H1 (cell line): ENCODE measurements at regions not wholly inside any gene's neighbourhood (a gene's known extent, or its start where the extent isn't known, plus 50 kb on each side); places are given as distances from the start of the nearest gene placed in this dataset.

Experiments
- CTCF ChIA-PET: fragments of 300-600 bp; sonication (Branson Sonifier 250); formaldehyde crosslinking; loops from one replicate; lab custom pipeline; 2021; ENCODE audit not compliant: partially characterized antibody; lab: Charles Lee
- POLR2A ChIA-PET: fragments of 300-600 bp; sonication (Branson Sonifier 250); formaldehyde crosslinking; loops from one replicate; lab custom pipeline; 2021; ENCODE audit warnings: inconsistent platforms; ENCODE audit not compliant: partially characterized antibody; lab: Charles Lee
- DNase-seq, 2 experiments: peaks; one replicate each; pipeline versions ENCODE4 v3.0.0 to v3.0.0-alpha.2; 2010 to 2022; ENCODE audit warnings: low spot score in 2 of 2, low read depth in 1 of 2, mixed read lengths in 1 of 2
- FAIRE-seq: peaks from 2 replicates; lab custom pipeline; 2011; peaks lifted over from hg19 to GRCh38; lab: Jason Lieb, UNC
- H2AFZ ChIP-seq: 2 replicates; pipeline ENCODE4 v1.8.1; 2012; ENCODE audit warnings: low read length, inconsistent platforms
- H2AK5ac ChIP-seq: 2 replicates; pipeline ENCODE4 v1.6.1; 2013; ENCODE audit warnings: low read depth, low read length
- H2BK120ac ChIP-seq: replicated peaks from 2 replicates; pipeline ENCODE3; 2013; ENCODE audit warnings: low read depth, low read length, inconsistent platforms
- H2BK12ac ChIP-seq: 2 replicates; pipeline ENCODE4 v1.6.1; 2013; ENCODE audit warnings: low read depth, low read length
- H2BK15ac ChIP-seq: 2 replicates; pipeline ENCODE4 v1.6.1; 2013; ENCODE audit warnings: low read length
- H2BK20ac ChIP-seq: 2 replicates; pipeline ENCODE4 v1.6.1; 2013; ENCODE audit warnings: low read length
- H2BK5ac ChIP-seq: 2 replicates; pipeline ENCODE4 v1.6.1; 2013; ENCODE audit warnings: low read depth, low read length
- H3K14ac ChIP-seq: 2 replicates; pipeline ENCODE4 v1.6.1; 2013; ENCODE audit warnings: inconsistent platforms; ENCODE audit not compliant: insufficient read length
- H3K18ac ChIP-seq: 2 replicates; pipeline ENCODE4 v1.6.1; 2013; ENCODE audit warnings: low read length; ENCODE audit errors: extremely low read depth
- H3K23ac ChIP-seq: 2 replicates; pipeline ENCODE4 v1.6.1; 2013; ENCODE audit warnings: inconsistent platforms; ENCODE audit not compliant: insufficient read length
- H3K23me2 ChIP-seq: 2 replicates; pipeline ENCODE4 v1.6.1; 2013; ENCODE audit warnings: low read depth, low read length
- H3K27ac ChIP-seq: 2 replicates; pipeline ENCODE4 v1.6.1; 2011; ENCODE audit warnings: low read depth, low read length, inconsistent platforms
- H3K27me3 ChIP-seq, 4 experiments: replicated peaks in 1 of 4; 1 replicate in 1 of 4; 2 replicates in 3 of 4; pipeline versions ENCODE4 v1.6.1 to v1.8.1; 2011 to 2013; ENCODE audit warnings: low read length in 3 of 4, mild to moderate bottlenecking in 3 of 4, inconsistent platforms in 2 of 4, mixed read lengths in 2 of 4, moderate library complexity in 1 of 4; ENCODE audit not compliant: control insufficient read depth in 3 of 4, insufficient read depth in 3 of 4; ENCODE audit errors: extremely low read depth in 1 of 4
- H3K36me3 ChIP-seq, 4 experiments: 2 replicates each; pipeline versions ENCODE4 v1.6.1 to v1.8.1; 2011 to 2013; ENCODE audit warnings: mild to moderate bottlenecking in 4 of 4, low read length in 3 of 4, moderate library complexity in 2 of 4, control low read depth in 1 of 4, inconsistent platforms in 1 of 4; ENCODE audit not compliant: insufficient read depth in 4 of 4, control insufficient read depth in 2 of 4
- H3K4ac ChIP-seq: replicated peaks from 2 replicates; pipeline ENCODE3; 2013; ENCODE audit warnings: low read length, low read depth, mixed read lengths, inconsistent platforms; ENCODE audit not compliant: insufficient read length
- H3K4me1 ChIP-seq, 4 experiments: replicated peaks in 1 of 4; 1 replicate in 1 of 4; 2 replicates in 3 of 4; pipeline versions ENCODE4 v1.6.1 to v1.8.1; 2011 to 2013; ENCODE audit warnings: low read length in 3 of 4, inconsistent platforms in 2 of 4, mixed read lengths in 1 of 4; ENCODE audit not compliant: insufficient read depth in 4 of 4, control insufficient read depth in 3 of 4
- H3K4me2 ChIP-seq, 2 experiments: 2 replicates each; pipeline versions ENCODE4 v1.6.1 to v1.8.1; 2011 to 2013; ENCODE audit warnings: low read depth in 2 of 2, low read length in 2 of 2, control low read depth in 1 of 2, inconsistent platforms in 1 of 2, mild to moderate bottlenecking in 1 of 2; ENCODE audit not compliant: insufficient read depth in 1 of 2
- H3K4me3 ChIP-seq, 4 experiments: fragments of 200-600, 300-600 bp in 1 of 4; sonication (generic), shearing (Covaris generic), sonication (Bioruptor Twin) in 1 of 4; 2 replicates each; pipeline versions ENCODE4 v1.5.1 to v1.8.1; 2011 to 2016; ENCODE audit warnings: low read length in 4 of 4, low read depth in 3 of 4, control low read depth in 2 of 4, inconsistent platforms in 2 of 4, mild to moderate bottlenecking in 2 of 4, mixed read lengths in 1 of 4, moderate library complexity in 1 of 4; ENCODE audit not compliant: insufficient read depth in 2 of 4; ENCODE audit errors: extremely low read depth in 1 of 4
- H3K56ac ChIP-seq: replicated peaks from 2 replicates; pipeline ENCODE3; 2013; ENCODE audit warnings: low read depth, mild to moderate bottlenecking, mixed read lengths, low read length, inconsistent platforms; ENCODE audit not compliant: insufficient read length
- H3K79me1 ChIP-seq: 2 replicates; pipeline ENCODE4 v1.6.1; 2013; ENCODE audit warnings: low read depth, low read length, control low read depth
- H3K79me2 ChIP-seq, 2 experiments: 2 replicates each; pipeline versions ENCODE4 v1.6.1 to v1.8.1; 2012 to 2013; ENCODE audit warnings: low read length in 2 of 2, mild to moderate bottlenecking in 2 of 2, inconsistent platforms in 1 of 2; ENCODE audit not compliant: insufficient read depth in 2 of 2, control insufficient read depth in 1 of 2
- H3K9ac ChIP-seq, 4 experiments: replicated peaks in 1 of 4; 1 replicate in 1 of 4; 2 replicates in 3 of 4; pipeline versions ENCODE4 v1.6.1 to v1.8.1; 2011 to 2013; ENCODE audit warnings: low read depth in 3 of 4, low read length in 3 of 4, control low read depth in 2 of 4, mild to moderate bottlenecking in 2 of 4, moderate library complexity in 2 of 4, inconsistent platforms in 1 of 4; ENCODE audit errors: extremely low read depth in 1 of 4
- H3K9me3 ChIP-seq, 2 experiments: 2 replicates each; pipeline versions ENCODE4 v1.6.1 to v1.8.1; 2012 to 2013; ENCODE audit warnings: mild to moderate bottlenecking in 2 of 2, moderate library complexity in 2 of 2, control low read depth in 1 of 2, inconsistent platforms in 1 of 2, low read depth in 1 of 2, low read length in 1 of 2, mixed read lengths in 1 of 2; ENCODE audit not compliant: insufficient read depth in 2 of 2
- H4K20me1 ChIP-seq, 2 experiments: replicated peaks in 1 of 2; 2 replicates each; pipeline versions ENCODE3 to v1.8.1; 2011 to 2013; ENCODE audit warnings: inconsistent platforms in 2 of 2, low read length in 2 of 2, mild to moderate bottlenecking in 1 of 2; ENCODE audit not compliant: insufficient read depth in 2 of 2, control insufficient read depth in 1 of 2
- H4K5ac ChIP-seq: 2 replicates; pipeline ENCODE4 v1.6.1; 2013; ENCODE audit warnings: low read length, low read depth, mixed read lengths, inconsistent platforms; ENCODE audit not compliant: insufficient read length
- H4K8ac ChIP-seq: 2 replicates; pipeline ENCODE4 v1.8.0; 2013; ENCODE audit warnings: mild to moderate bottlenecking, moderate library complexity, low read length, inconsistent platforms; ENCODE audit not compliant: insufficient read depth; ENCODE audit errors: extremely low read depth
- H4K91ac ChIP-seq: replicated peaks from 2 replicates; pipeline ENCODE3; 2013; ENCODE audit warnings: low read length, mixed read lengths, inconsistent platforms; ENCODE audit not compliant: insufficient read length
- CHD2 ChIP-seq: IDR thresholded peaks from 2 replicates; pipeline ENCODE4 v1.6.1; 2012; ENCODE audit warnings: low read length, improper control_type of control experiment
- CTBP2 ChIP-seq: IDR thresholded peaks from 2 replicates; pipeline ENCODE4 v1.7.0; 2011; ENCODE audit warnings: borderline replicate concordance, mild to moderate bottlenecking, moderate library complexity, mixed read lengths, low read length; ENCODE audit not compliant: insufficient read depth, insufficient read length
- GABPA ChIP-seq: IDR thresholded peaks from 2 replicates; pipeline ENCODE4 v1.6.1; 2011; ENCODE audit warnings: mild to moderate bottlenecking, low read length, moderate library complexity, borderline replicate concordance; ENCODE audit not compliant: insufficient read depth
- HDAC2 ChIP-seq, 2 experiments: fragments of 300-600 bp in 1 of 2; sonication (generic) in 1 of 2; IDR thresholded peaks; 2 replicates each; pipeline ENCODE4 v1.6.1; 2011 to 2012; ENCODE audit warnings: low read depth in 2 of 2, low read length in 2 of 2, mild to moderate bottlenecking in 2 of 2, moderate library complexity in 2 of 2, borderline replicate concordance in 1 of 2, inconsistent platforms in 1 of 2
- JUND ChIP-seq: IDR thresholded peaks from 2 replicates; pipeline ENCODE4 v1.6.1; 2011; ENCODE audit warnings: mild to moderate bottlenecking, improper control_type of control experiment, low read length
- KDM1A ChIP-seq: fragments of 200-600, 300-600 bp; sonication (generic); IDR thresholded peaks from 2 replicates; pipeline ENCODE4 v1.7.1; 2016; ENCODE audit warnings: mild to moderate bottlenecking, low read length, borderline replicate concordance
- MAFK ChIP-seq: IDR thresholded peaks from 2 replicates; pipeline ENCODE4 v1.6.1; 2012; ENCODE audit warnings: low read depth, mild to moderate bottlenecking, improper control_type of control experiment, low read length
- NRF1 ChIP-seq: IDR thresholded peaks from 2 replicates; pipeline ENCODE4 v1.6.1; 2011; ENCODE audit warnings: mild to moderate bottlenecking, low read depth, low read length, improper control_type of control experiment
- POU5F1 ChIP-seq: IDR thresholded peaks from 2 replicates; pipeline ENCODE4 v1.6.1; 2011; ENCODE audit warnings: low read depth, mild to moderate bottlenecking, low read length, moderate library complexity
- RBBP5 ChIP-seq: IDR thresholded peaks from 2 replicates; pipeline ENCODE4 v1.7.1; 2012; ENCODE audit warnings: low read depth, mild to moderate bottlenecking, inconsistent platforms, low read length, moderate library complexity, borderline replicate concordance
- RFX5 ChIP-seq: IDR thresholded peaks from 2 replicates; pipeline ENCODE4 v1.6.1; 2011; ENCODE audit warnings: low read depth, low read length, improper control_type of control experiment, borderline replicate concordance
- TCF12 ChIP-seq: IDR thresholded peaks from 2 replicates; pipeline ENCODE4 v1.6.1; 2011; ENCODE audit warnings: low read depth, mild to moderate bottlenecking, low read length
- YY1 ChIP-seq: IDR thresholded peaks from 2 replicates; pipeline ENCODE4 v1.6.1; 2011; ENCODE audit warnings: low read depth, mild to moderate bottlenecking, low read length
- WGBS, 2 experiments: shearing (Covaris generic) in 1 of 2; methylation state at CpG; one replicate each; pipeline versions ENCODE4 v1.1.6 to v1.1.7; 2013 to 2015; ENCODE audit warnings: low lambda C conversion rate in 2 of 2, mixed read lengths in 2 of 2, inconsistent platforms in 1 of 2, low coverage in 1 of 2, missing lambda C conversion rate in 1 of 2; ENCODE audit not compliant: insufficient replicate concordance in 2 of 2, insufficient coverage in 1 of 2, insufficient read length in 1 of 2; ENCODE audit errors: extremely low coverage in 1 of 2, missing lambda C conversion rate in 1 of 2; 5-methylcytosine and 5-hydroxymethylcytosine counted together

DNA sequence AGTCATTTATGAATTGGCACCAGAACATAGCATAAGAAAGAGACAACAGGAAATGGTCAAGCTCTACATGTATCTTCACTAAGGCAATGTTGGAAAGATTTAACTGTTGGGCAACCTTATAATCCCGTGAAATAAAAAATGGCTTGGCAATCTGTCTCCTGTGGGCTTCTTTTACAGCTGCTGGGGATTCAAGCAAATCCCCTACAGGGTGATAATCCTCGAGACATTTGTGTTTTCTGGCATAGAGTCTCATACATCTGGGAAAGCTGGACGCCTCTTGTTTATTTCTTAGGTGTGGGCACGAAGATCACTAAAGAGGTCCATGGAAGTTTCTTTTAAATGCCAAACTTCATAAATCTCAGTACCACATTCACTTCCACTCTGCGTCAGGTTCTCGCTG, 82.2 kb upstream of the GPR141 start:
- H3K4ac ChIP-seq: no peak overlapping the region
- no peak overlapping the region for H3K4me3 ChIP-seq
- H2BK20ac ChIP-seq: no peak overlapping the region
- peaks cover 0 to 2% of the 10 kb centered on the region in 2 experiments; a peak in 1 of 4 replicates for H3K9me3 ChIP-seq
- H2BK5ac ChIP-seq: no peak overlapping the region
- H3K79me1 ChIP-seq: no peaks in the 10 kb centered on the region
- FAIRE-seq (no peak), DNase-seq (no peak)
- no peaks in the 10 kb centered on the region for H3K4me1 ChIP-seq
- H3K9ac ChIP-seq: no peak overlapping the region
- H3K79me2 ChIP-seq: no peaks in the 10 kb centered on the region
- no peak overlapping the region for H2BK120ac ChIP-seq
- no peaks in the 10 kb centered on the region for H3K27me3 ChIP-seq
- no peak overlapping the region for H4K8ac ChIP-seq
- WGBS, 2 experiments: 93% methylated on average over 6 of the region's 6 CpGs; no CpG with 5 or more reads in 1 of the 2 experiments
- H2AFZ ChIP-seq: no peak overlapping the region
- ChIA-PET POLR2A (no interaction called here), CTCF (interaction anchor here (0.7 kb wide), 1 partner anchor 43 kb away, joined by 3 read pairs; no protein-coding TSS in a partner anchor)
- no peak overlapping the region for H3K18ac ChIP-seq
- H2AK5ac ChIP-seq: no peak overlapping the region
- no peak overlapping the region for H3K23ac ChIP-seq
- H2BK12ac ChIP-seq: no peak overlapping the region
- H3K14ac ChIP-seq: no peak overlapping the region
- H4K5ac ChIP-seq: no peak overlapping the region
- H3K56ac ChIP-seq: no peak overlapping the region
- H3K36me3 ChIP-seq: no peaks in the 10 kb centered on the region
- no peak overlapping the region for H3K4me2 ChIP-seq
- no peak overlapping the region for H3K27ac ChIP-seq
- H4K20me1 ChIP-seq: no peaks in the 10 kb centered on the region
- no peaks in the 10 kb centered on the region for H3K23me2 ChIP-seq
- H4K91ac ChIP-seq: no peak overlapping the region
- no peak overlapping the region for H2BK15ac ChIP-seq
- TF ChIP-seq KDM1A: no peak
- TF ChIP-seq YY1: no peak
- TF ChIP-seq MAFK: no peak
- no peak for TF ChIP-seq JUND
- TF ChIP-seq RFX5: no peak
- TF ChIP-seq CTBP2: no peak
- TF ChIP-seq GABPA: no peak
- no peak for TF ChIP-seq HDAC2 (IDR thresholded peaks at IDR 0.05; ENCODE audit: borderline replicate concordance in 1 of 2, low read depth in 2 of 2, low read length in 2 of 2)
- TF ChIP-seq CHD2: no peak
- TF ChIP-seq NRF1: no peak
- no peak for TF ChIP-seq RBBP5
- TF ChIP-seq TCF12: no peak
- TF ChIP-seq POU5F1: no peak
